ENCODE measurements at regions not wholly inside any gene's neighbourhood (a gene's known extent, or its start where the extent isn't known, plus 50 kb on each side); places are given as distances from the start of the nearest gene placed in this dataset.

DNA sequence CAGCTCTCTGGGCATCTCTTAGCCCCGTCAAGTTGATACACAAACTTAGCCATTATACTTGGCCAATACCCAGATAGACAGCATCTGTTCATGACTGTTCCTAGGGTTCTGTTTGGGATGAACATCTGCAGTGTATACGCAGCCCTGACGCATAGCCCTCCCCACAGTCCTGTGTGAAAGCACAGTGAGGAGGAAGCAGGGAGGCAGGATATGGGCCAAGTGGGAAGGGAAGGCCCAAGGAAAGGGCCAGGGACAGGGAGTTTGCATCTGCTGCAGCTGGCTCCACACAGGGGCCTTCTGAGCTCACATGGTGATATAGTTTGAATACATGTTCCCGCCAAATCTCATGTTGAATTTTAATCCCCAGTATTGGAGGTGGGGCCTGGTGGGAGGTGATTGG is 80.2 kb downstream of the CMPK2 start:
- H3K4me3 ChIP-seq (ENCODE audit: low read depth, low read length), result no peak overlapping the region
- peaks cover 5% of the 10 kb centered on the region for H3K4me1 ChIP-seq (ENCODE audit: control insufficient read depth, insufficient read depth, low read length)
- WGBS (ENCODE audit: insufficient coverage), result 64% methylated on average over 4 of the region's 4 CpGs
- no peak for DNase-seq (ENCODE audit: low read depth in 4 of 6, low spot score in 6 of 6)
- H3K27me3 ChIP-seq (ENCODE audit: control insufficient read depth, insufficient read depth, low read length), result no peaks in the 10 kb centered on the region
- peaks cover 1% of the 10 kb centered on the region for H3K9me3 ChIP-seq (ENCODE audit: control insufficient read depth, insufficient read depth, low read length)
- H3K36me3 ChIP-seq (ENCODE audit: control insufficient read depth, insufficient read depth, low read length), result no peaks in the 10 kb centered on the region
- H3K27ac ChIP-seq (ENCODE audit: low read depth, low read length), result no peak overlapping the region

DNA sequence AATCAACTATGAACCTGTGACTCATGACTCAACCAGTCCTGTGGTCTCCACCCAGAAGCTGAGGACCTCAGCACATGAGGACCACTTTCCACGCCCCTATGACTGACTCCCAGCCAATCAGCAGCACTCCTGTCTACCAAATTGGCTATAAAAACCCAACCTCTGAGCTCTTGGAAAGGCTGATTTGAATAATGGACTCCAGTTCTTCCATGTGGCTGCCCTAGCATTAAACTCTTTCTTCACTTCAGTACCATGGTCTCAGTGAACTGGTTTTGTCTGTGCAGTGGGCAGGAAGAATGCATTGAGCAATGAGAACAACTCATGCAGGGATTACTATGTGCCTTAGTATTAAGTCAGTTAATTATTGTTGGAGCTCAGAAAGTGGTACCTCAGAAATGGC is 78.3 kb downstream of the CMPK2 start:
- Histone ChIP-seq H3K36me3 (ENCODE audit: control insufficient read depth, insufficient read depth, low read length) (no peaks in the 10 kb centered on the region), H3K4me1 (ENCODE audit: control insufficient read depth, insufficient read depth, low read length) (no peaks in the 10 kb centered on the region), H3K27me3 (ENCODE audit: control insufficient read depth, insufficient read depth, low read length) (no peaks in the 10 kb centered on the region), H3K4me3 (ENCODE audit: low read depth, low read length) (no peak overlapping the region), H3K9me3 (ENCODE audit: control insufficient read depth, insufficient read depth, low read length) (peaks cover 1% of the 10 kb centered on the region), H3K27ac (ENCODE audit: low read depth, low read length) (no peak overlapping the region)
- DNase-seq (ENCODE audit: low read depth in 4 of 6, low spot score in 6 of 6), result no peak
- WGBS (ENCODE audit: insufficient coverage), result 100% methylated on average over 1 of the region's 1 CpG

DNA sequence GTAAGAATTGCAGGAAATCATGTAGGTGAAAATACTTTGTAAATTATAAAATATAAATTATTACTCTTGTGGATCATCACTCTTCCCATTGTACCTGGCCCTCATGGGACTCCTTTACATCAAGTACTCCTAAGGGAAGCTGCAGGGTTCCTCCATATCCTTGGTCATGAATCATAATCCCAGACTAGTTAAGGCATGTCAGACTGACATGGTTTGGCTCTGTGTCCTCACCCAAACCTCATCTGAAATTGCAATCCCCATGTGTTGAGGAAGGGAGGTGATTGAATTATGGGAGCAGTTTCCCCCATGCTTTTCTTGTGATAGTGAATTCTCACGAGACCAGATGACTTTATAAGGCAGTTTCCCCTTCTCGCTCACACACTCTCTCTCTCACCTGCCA is 77.1 kb downstream of the CMPK2 start:
- Histone ChIP-seq H3K36me3 (ENCODE audit: control insufficient read depth, insufficient read depth, low read length) (no peaks in the 10 kb centered on the region), H3K27me3 (ENCODE audit: control insufficient read depth, insufficient read depth, low read length) (no peaks in the 10 kb centered on the region), H3K9me3 (ENCODE audit: control insufficient read depth, insufficient read depth, low read length) (peaks cover 1% of the 10 kb centered on the region), H3K4me1 (ENCODE audit: control insufficient read depth, insufficient read depth, low read length) (no peaks in the 10 kb centered on the region), H3K4me3 (ENCODE audit: low read depth, low read length) (no peak overlapping the region), H3K27ac (ENCODE audit: low read depth, low read length) (no peak overlapping the region)
- DNase-seq (ENCODE audit: low read depth in 4 of 6, low spot score in 6 of 6), result no peak
- no CpG with 5 or more reads among the region's 2 CpGs for WGBS (ENCODE audit: insufficient coverage)

DNA sequence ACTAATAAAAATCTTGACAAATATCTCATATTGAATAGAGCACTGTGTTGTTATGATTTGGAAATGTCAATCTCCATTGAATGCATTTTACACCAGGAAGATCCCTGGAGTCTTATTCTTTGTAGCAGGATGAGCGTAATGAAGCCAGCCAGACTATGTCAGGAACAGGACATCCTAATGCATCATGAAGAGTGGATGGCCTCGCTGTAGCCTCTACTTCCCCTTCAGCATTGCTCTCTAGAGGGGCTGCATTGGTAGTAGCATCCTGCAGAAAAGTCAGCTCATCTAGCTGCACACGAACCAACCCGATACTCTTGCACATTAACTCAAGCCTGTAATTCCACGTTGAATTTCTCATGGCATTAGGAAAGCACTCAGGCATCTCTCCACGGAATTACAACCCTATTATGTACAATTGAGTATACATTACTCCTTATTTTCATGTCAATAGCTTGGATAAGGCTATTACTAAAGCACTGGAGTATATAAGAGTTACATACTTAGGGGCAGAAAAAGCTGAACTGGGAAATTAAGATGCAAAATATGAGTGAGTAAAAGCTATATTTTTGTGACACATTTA is 76.1 kb downstream of the CMPK2 start:
- WGBS (ENCODE audit: insufficient coverage), result 67% methylated on average over 1 of the region's 6 CpGs
- H3K36me3 ChIP-seq (ENCODE audit: control insufficient read depth, insufficient read depth, low read length), result no peaks in the 10 kb centered on the region
- peaks cover 1% of the 10 kb centered on the region for H3K9me3 ChIP-seq (ENCODE audit: control insufficient read depth, insufficient read depth, low read length)
- no peak overlapping the region for H3K27ac ChIP-seq (ENCODE audit: low read depth, low read length)
- peak in 1 of 6 donors; percentile 71 for DNase-seq (ENCODE audit: low read depth in 4 of 6, low spot score in 6 of 6)
- no peaks in the 10 kb centered on the region for H3K4me1 ChIP-seq (ENCODE audit: control insufficient read depth, insufficient read depth, low read length)
- no peak overlapping the region for H3K4me3 ChIP-seq (ENCODE audit: low read depth, low read length)
- H3K27me3 ChIP-seq (ENCODE audit: control insufficient read depth, insufficient read depth, low read length), result no peaks in the 10 kb centered on the region

DNA sequence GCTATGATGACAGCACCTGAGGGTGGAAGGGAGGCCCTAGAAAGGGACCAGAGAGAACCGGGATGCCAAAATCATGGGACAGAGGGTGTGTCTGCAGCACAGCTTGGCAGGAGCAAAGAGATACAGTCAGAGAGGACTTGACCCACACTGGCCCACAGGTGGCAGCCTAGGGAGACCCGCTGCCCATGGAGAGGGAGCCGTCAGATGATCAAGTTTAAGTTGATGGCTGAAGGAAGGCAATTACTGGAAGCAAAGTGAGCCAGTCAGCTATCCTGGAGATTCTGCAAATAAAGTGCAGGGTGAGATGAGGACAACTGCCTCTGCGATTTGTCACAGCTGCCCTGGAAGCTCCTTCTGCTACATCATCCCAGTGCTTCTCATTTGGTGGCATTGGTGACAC is 74.0 kb downstream of the CMPK2 start:
- Histone ChIP-seq H3K27ac (ENCODE audit: low read depth, low read length) (no peak overlapping the region), H3K4me1 (ENCODE audit: control insufficient read depth, insufficient read depth, low read length) (no peaks in the 10 kb centered on the region), H3K4me3 (ENCODE audit: low read depth, low read length) (no peak overlapping the region), H3K36me3 (ENCODE audit: control insufficient read depth, insufficient read depth, low read length) (no peaks in the 10 kb centered on the region), H3K27me3 (ENCODE audit: control insufficient read depth, insufficient read depth, low read length) (no peaks in the 10 kb centered on the region), H3K9me3 (ENCODE audit: control insufficient read depth, insufficient read depth, low read length) (peaks cover 1% of the 10 kb centered on the region)
- WGBS (ENCODE audit: insufficient coverage), result 78% methylated on average over 4 of the region's 4 CpGs
- no peak for DNase-seq (ENCODE audit: low read depth in 4 of 6, low spot score in 6 of 6)

DNA sequence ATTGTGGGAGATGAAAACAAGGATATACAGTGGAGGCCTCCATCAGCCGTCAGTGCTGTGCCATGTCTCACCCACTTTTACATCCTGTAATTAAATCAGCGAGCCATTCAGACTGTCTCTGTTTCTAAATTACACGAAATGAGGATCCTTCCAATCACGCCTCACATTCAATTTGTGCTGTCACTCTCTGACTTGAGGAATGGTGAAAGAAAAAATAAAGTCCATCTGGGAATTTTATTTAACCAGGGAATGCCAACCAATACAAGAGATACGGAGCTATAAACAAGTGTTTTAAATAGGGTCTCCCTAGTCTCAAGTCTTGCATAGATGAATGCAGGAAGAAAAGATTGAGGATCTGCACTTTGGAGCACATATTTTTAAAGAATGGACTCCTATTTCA is 72.8 kb downstream of the CMPK2 start:
- Histone ChIP-seq H3K36me3 (ENCODE audit: control insufficient read depth, insufficient read depth, low read length) (no peaks in the 10 kb centered on the region), H3K4me3 (ENCODE audit: low read depth, low read length) (no peak overlapping the region), H3K27ac (ENCODE audit: low read depth, low read length) (no peak overlapping the region), H3K4me1 (ENCODE audit: control insufficient read depth, insufficient read depth, low read length) (no peaks in the 10 kb centered on the region), H3K27me3 (ENCODE audit: control insufficient read depth, insufficient read depth, low read length) (no peaks in the 10 kb centered on the region), H3K9me3 (ENCODE audit: control insufficient read depth, insufficient read depth, low read length) (no peaks in the 10 kb centered on the region)
- DNase-seq (ENCODE audit: low read depth in 4 of 6, low spot score in 6 of 6), result peak in 2 of 6 donors; percentile 54 to 64
- no CpG with 5 or more reads among the region's 5 CpGs for WGBS (ENCODE audit: insufficient coverage)

DNA sequence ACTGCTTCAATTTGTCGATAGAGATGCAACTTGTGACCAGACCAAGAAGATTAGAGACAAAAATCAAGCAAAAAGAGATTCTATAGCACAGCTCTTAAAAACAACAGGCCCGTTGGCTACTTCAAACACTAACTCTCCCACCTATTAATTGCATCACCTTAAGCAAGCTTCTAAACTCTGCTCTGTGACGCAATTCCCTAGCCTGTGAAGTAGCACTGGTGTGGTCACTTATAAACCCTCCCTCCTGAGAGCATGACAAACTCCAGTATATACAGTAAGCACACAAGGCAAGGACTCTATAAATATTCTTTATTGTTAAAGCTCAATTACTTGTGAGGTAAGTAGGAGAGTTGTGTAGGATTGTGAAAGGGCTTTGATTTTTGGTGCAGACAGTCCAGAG is 72.3 kb downstream of the CMPK2 start:
- H3K27ac ChIP-seq (ENCODE audit: low read depth, low read length), result no peak overlapping the region
- WGBS (ENCODE audit: insufficient coverage), result 89% methylated on average over 3 of the region's 3 CpGs
- no peaks in the 10 kb centered on the region for H3K4me1 ChIP-seq (ENCODE audit: control insufficient read depth, insufficient read depth, low read length)
- H3K9me3 ChIP-seq (ENCODE audit: control insufficient read depth, insufficient read depth, low read length), result no peaks in the 10 kb centered on the region
- H3K27me3 ChIP-seq (ENCODE audit: control insufficient read depth, insufficient read depth, low read length), result no peaks in the 10 kb centered on the region
- no peak for DNase-seq (ENCODE audit: low read depth in 4 of 6, low spot score in 6 of 6)
- no peaks in the 10 kb centered on the region for H3K36me3 ChIP-seq (ENCODE audit: control insufficient read depth, insufficient read depth, low read length)
- H3K4me3 ChIP-seq (ENCODE audit: low read depth, low read length), result no peak overlapping the region

DNA sequence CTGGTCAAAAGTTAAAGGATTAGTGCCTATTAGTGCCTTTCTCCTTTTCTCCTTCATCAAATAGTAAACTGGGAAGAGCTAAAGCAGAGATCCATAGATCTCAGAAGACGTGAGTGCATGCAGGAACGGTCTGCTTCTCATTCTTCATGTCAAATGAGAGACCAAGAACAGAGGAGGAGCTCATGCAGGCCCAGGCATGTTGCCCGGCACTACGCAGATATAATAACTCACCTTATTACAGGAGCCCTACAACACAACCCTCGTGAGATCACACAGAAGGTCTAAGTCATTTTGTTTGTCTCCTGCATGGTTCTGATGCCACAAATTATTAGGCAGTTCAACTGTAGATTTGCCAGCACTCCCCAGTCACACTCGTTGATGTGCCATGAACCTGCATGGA is 71.8 kb downstream of the CMPK2 start:
- H3K4me3 ChIP-seq (ENCODE audit: low read depth, low read length), result no peak overlapping the region
- peak in 1 of 6 donors; percentile 29 for DNase-seq (ENCODE audit: low read depth in 4 of 6, low spot score in 6 of 6)
- no peaks in the 10 kb centered on the region for H3K4me1 ChIP-seq (ENCODE audit: control insufficient read depth, insufficient read depth, low read length)
- WGBS (ENCODE audit: insufficient coverage), result 62% methylated on average over 5 of the region's 6 CpGs
- no peaks in the 10 kb centered on the region for H3K36me3 ChIP-seq (ENCODE audit: control insufficient read depth, insufficient read depth, low read length)
- no peaks in the 10 kb centered on the region for H3K9me3 ChIP-seq (ENCODE audit: control insufficient read depth, insufficient read depth, low read length)
- no peaks in the 10 kb centered on the region for H3K27me3 ChIP-seq (ENCODE audit: control insufficient read depth, insufficient read depth, low read length)
- H3K27ac ChIP-seq (ENCODE audit: low read depth, low read length), result no peak overlapping the region

DNA sequence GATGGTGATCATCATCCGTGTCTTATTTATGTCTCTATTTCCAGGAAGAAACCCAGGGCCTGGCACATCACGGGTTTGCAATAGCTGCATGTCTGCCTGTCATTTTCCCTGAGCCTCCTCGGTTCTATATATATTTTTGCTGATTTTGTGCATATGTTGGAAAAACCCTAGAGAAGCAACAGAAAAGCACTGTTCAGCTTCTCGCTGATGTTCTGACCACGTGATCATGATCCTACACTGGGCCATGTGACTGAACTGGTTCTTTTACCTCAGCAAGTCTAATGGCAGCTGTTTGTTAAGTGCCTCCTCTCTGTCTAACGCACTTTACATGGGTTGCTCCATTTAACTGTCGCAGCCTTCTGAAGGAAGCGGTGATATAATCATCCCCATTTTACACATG is 71.3 kb downstream of the CMPK2 start:
- Histone ChIP-seq H3K27me3 (ENCODE audit: control insufficient read depth, insufficient read depth, low read length) (no peaks in the 10 kb centered on the region), H3K27ac (ENCODE audit: low read depth, low read length) (no peak overlapping the region), H3K4me3 (ENCODE audit: low read depth, low read length) (no peak overlapping the region), H3K9me3 (ENCODE audit: control insufficient read depth, insufficient read depth, low read length) (no peaks in the 10 kb centered on the region), H3K36me3 (ENCODE audit: control insufficient read depth, insufficient read depth, low read length) (no peaks in the 10 kb centered on the region), H3K4me1 (ENCODE audit: control insufficient read depth, insufficient read depth, low read length) (no peaks in the 10 kb centered on the region)
- 91% methylated on average over 6 of the region's 8 CpGs for WGBS (ENCODE audit: insufficient coverage)
- no peak for DNase-seq (ENCODE audit: low read depth in 4 of 6, low spot score in 6 of 6)

Data from spinal cord (tissue), 9 donors.